ENCODE measurements at regions not wholly inside any gene's neighbourhood (a gene's known extent, or its start where the extent isn't known, plus 50 kb on each side); places are given as distances from the start of the nearest gene placed in this dataset.

DNA sequence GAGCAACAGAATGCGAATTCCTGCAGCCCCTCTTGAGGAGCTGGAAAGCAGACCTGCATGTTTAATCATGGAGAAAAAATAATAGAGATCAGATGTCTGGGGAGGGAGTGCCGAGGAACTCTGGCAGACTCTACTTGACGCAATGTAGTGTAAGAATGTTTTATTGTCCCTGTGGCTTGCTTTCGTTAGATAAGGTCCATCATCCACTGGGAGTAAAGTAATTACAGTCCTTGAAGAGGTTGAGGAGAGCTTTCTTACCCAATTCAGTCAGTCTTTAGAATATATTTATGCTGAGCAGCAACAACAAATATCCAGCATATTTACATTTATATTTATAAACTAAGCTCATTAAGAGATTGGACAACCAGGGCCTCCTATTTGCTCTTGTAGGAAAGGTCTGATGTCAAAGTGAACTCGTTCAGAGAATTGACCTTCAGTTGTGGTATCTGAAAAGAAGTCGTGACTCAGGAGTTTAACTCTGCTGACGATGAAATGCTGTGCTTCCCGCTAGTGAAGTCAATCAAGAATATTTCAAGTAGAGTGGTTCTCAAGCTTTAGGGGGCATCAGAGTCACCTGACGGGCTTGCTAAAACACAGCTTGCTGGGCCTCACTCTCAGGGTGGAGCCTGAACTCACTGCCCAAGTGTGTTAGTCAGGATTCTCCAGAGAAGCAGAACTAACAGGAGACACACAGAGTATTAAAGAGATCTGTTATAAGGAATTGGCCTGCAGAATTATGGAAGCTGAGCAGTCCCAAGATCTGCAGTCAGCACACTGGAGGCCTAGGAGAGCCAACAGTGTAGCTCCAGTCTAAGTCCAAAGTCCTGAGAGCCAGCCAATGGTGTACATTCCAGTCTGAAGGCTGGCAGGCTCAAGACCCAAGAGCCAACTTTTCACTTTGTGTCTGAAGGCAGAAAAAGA lies 139.3 kb upstream of the LMNTD1 start:
- TF ChIP-seq, protein P1, sequence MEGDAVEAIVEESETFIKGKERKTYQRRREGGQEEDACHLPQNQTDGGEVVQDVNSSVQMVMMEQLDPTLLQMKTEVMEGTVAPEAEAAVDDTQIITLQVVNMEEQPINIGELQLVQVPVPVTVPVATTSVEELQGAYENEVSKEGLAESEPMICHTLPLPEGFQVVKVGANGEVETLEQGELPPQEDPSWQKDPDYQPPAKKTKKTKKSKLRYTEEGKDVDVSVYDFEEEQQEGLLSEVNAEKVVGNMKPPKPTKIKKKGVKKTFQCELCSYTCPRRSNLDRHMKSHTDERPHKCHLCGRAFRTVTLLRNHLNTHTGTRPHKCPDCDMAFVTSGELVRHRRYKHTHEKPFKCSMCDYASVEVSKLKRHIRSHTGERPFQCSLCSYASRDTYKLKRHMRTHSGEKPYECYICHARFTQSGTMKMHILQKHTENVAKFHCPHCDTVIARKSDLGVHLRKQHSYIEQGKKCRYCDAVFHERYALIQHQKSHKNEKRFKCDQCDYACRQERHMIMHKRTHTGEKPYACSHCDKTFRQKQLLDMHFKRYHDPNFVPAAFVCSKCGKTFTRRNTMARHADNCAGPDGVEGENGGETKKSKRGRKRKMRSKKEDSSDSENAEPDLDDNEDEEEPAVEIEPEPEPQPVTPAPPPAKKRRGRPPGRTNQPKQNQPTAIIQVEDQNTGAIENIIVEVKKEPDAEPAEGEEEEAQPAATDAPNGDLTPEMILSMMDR (IDR thresholded peaks at IDR 0.05; ENCODE audit: low read depth, low read length), result no peak
- H3K4me3 ChIP-seq (ENCODE audit: low read depth, low read length), result no peak overlapping the region

DNA sequence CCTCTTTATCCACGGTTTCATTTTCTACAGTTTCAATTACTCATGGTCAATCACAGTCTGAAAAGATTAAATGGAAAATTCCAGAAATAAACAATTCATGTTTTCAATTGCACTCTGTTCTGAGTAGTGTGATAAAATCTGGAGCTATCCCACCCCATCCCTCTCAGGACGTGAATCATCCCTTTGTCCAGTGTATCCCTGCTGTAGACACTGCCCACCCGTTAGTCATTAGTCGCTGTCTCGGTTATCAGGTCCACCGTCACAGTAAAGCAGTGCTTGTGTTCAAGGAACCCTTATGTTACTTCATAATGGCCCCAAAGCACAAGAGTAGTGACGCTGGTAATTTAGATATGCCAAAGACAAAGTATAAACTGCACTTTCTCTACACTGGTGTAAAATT lies 141.0 kb upstream of the LMNTD1 start:
- peak overlapping the region; percentile 38 for H3K4me3 ChIP-seq (ENCODE audit: low read depth, low read length)
- TF ChIP-seq, protein P1 (IDR thresholded peaks at IDR 0.05; ENCODE audit: low read depth, low read length), result no peak

DNA sequence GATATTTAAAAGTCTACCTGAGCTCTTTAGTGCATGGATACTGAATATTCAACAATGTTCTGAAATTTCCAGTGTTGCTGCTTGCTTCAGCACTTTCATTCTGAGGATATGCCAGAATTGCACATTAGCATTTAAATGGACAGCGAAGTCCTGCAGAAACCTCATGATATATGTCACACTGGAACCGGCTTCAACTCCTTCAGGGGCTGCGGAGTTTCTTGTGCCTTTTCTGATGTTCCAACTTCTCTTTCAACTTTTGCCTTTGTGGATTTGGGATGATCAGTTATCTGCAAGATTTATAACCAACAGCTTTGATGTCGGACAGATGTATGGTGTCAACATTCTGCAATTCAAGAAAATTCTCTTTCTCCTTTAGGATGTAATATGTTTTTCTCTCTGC lies 142.5 kb upstream of the LMNTD1 start:
- TF ChIP-seq, protein P1 (IDR thresholded peaks at IDR 0.05; ENCODE audit: low read depth, low read length), result no peak
- H3K4me3 ChIP-seq (ENCODE audit: low read depth, low read length), result no peak overlapping the region

DNA sequence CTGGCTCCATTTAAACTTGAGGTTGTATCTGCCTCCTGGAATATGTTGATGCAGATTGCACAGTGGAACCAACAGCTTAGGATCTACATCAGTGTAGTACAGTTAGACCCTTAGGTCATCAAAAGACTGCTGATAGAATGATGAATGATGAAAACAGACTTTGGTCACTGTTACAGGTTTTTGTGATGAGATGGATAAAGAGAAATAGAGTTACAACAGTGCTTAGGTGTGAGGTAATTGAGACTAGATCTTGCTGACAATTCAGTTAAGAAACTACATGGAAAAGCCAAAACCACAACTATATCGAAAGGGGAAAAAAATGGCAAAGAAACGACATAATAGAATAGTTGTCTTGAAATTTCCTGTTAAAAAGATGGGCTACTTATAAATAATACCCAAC lies 145.7 kb upstream of the LMNTD1 start:
- TF ChIP-seq, protein P1 (IDR thresholded peaks at IDR 0.05; ENCODE audit: low read depth, low read length), result no peak
- H3K4me3 ChIP-seq (ENCODE audit: low read depth, low read length), result no peak overlapping the region

DNA sequence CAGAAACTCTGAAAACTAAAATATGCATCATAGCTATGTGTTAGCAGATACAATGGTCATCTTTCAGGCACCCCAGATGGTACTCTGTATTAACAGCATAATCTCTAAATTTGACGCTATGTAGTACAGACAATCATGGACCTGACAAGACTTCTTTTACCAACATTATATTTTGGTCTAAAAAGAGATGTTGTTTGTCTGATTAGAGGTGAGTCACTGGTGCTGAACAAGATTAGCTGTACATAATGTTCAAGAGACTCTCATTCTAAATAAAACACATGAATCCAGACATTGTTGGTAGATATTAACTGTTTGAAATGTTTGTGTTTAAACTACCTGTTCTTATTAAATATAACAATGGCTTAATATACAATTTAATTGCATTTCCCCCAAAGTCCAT lies 146.4 kb upstream of the LMNTD1 start:
- TF ChIP-seq, protein P1 (IDR thresholded peaks at IDR 0.05; ENCODE audit: low read depth, low read length), result no peak
- H3K4me3 ChIP-seq (ENCODE audit: low read depth, low read length), result no peak overlapping the region

DNA sequence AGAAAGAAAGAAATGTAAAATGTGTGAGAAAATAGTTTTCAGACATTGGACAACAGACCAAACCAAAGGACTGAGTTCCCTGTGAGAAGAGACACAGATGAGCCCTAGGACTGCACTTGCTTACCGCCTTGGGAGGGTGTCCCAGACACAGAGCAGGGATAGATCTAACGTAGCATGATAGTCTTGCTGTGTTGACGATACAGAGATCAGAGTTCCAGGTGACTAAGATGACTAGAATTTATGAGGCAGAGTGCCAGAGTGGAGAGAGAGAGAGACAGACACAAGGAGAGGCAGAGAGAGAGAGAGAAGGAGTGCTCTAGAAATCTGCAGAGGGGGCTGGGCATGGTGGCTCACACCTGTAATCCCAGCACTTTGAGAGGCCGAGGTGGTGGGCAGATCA lies 148.2 kb upstream of the LMNTD1 start:
- TF ChIP-seq, protein P1 (IDR thresholded peaks at IDR 0.05; ENCODE audit: low read depth, low read length), result no peak
- no peak overlapping the region for H3K4me3 ChIP-seq (ENCODE audit: low read depth, low read length)

DNA sequence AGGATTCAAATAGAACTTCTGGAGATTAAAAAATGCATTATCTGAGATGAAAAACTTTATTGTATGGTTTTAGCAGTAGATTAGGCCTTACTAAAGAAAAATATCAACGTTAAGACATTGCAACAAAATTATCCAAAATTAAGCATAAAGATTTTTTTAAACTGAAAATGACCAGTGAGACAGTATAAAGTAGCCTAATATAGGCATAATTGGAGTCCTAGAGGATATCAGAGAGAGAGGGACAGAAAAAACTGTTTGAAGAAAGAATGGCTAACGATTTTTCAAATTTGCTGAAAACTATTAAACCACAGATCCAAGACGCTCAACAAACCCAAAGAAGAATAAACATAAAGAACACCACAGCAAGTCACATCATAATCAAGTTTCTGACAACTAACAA lies 149.5 kb upstream of the LMNTD1 start:
- TF ChIP-seq, protein P1 (IDR thresholded peaks at IDR 0.05; ENCODE audit: low read depth, low read length), result no peak
- no peak overlapping the region for H3K4me3 ChIP-seq (ENCODE audit: low read depth, low read length)
